Upper lobe of left lung (tissue), 4 donors: ENCODE measurements at regions not wholly inside any gene's neighbourhood (a gene's known extent, or its start where the extent isn't known, plus 50 kb on each side); places are given as distances from the start of the nearest gene placed in this dataset.

Source experiments
- EP300 ChIP-seq, 4 donors: sonication (generic); formaldehyde crosslinking; IDR thresholded peaks; one replicate each; pipeline ENCODE4 v1.5.1; 2017; ENCODE audit warnings: antibody characterized with exemption in 4 of 4, control low read depth in 2 of 4
- POLR2A ChIP-seq, 4 donors: fragments of 450-650 bp; IDR thresholded peaks; one replicate each; pipeline ENCODE4 v1.5.1; 2016 to 2017; ENCODE audit warnings: antibody characterized with exemption in 4 of 4, mild to moderate bottlenecking in 2 of 4
- POLR2AphosphoS5 ChIP-seq, 2 donors: sonication (generic); formaldehyde crosslinking; IDR thresholded peaks; one replicate each; pipeline ENCODE4 v1.5.1; 2017; ENCODE audit warnings: antibody characterized with exemption in 2 of 2
- TF ChIP-seq, protein P1 (sequence below), 6 experiments: fragments of 450-650 bp in 4 of 6; fragments of 200-600 bp in 2 of 6; sonication (generic) in 2 of 6; IDR thresholded peaks; one replicate each; pipeline ENCODE4 v1.5.1; 2016 to 2019; ENCODE audit warnings: antibody characterized with exemption in 6 of 6

DNA sequence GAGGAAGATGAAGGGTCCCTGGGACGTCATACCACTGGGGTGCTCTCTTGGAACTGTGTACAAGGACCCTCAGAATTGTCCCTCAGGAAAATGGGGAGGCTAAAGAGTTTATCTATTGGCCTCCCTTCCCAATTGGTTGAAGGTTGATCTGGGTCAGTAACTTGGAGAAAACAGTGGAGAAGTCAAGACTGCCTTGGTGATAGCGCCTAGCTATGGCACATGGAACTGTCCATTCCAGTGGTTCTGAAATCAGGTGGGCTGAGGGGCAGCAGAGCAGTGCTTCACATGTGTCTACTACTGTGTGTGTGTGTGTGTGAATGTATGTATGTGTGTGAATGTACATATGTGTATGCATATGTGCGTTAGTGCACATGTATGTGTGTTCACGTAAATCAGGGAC lies 316.1 kb downstream of the AACS start:
- TF ChIP-seq POLR2AphosphoS5 (IDR thresholded peaks at IDR 0.05) = no peak
- TF ChIP-seq, protein P1, sequence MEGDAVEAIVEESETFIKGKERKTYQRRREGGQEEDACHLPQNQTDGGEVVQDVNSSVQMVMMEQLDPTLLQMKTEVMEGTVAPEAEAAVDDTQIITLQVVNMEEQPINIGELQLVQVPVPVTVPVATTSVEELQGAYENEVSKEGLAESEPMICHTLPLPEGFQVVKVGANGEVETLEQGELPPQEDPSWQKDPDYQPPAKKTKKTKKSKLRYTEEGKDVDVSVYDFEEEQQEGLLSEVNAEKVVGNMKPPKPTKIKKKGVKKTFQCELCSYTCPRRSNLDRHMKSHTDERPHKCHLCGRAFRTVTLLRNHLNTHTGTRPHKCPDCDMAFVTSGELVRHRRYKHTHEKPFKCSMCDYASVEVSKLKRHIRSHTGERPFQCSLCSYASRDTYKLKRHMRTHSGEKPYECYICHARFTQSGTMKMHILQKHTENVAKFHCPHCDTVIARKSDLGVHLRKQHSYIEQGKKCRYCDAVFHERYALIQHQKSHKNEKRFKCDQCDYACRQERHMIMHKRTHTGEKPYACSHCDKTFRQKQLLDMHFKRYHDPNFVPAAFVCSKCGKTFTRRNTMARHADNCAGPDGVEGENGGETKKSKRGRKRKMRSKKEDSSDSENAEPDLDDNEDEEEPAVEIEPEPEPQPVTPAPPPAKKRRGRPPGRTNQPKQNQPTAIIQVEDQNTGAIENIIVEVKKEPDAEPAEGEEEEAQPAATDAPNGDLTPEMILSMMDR (IDR thresholded peaks at IDR 0.05) = no peak
- TF ChIP-seq POLR2A (IDR thresholded peaks at IDR 0.05) = no peak
- TF ChIP-seq EP300 (IDR thresholded peaks at IDR 0.05) = no peak
